Stimulated activated CD8-positive, alpha-beta memory T cell treated with anti-CD3 and anti-CD28 coated beads, Interleukin-7, amount 100 ng/mL, for 48 hours (primary cell): ENCODE measurements at regions not wholly inside any gene's neighbourhood (a gene's known extent, or its start where the extent isn't known, plus 50 kb on each side); places are given as distances from the start of the nearest gene placed in this dataset.
"Not testable (repeated sequence)": the region's sequence is repeated elsewhere in the genome, so short reads cannot be mapped to it uniquely, and the experiment has no call there.

Experiments used
- DNase-seq, 2 donors: peaks; one replicate each; pipeline ENCODE4 v3.0.0-alpha.2; 2020; ENCODE audit warnings: low read depth in 1 of 2; ENCODE audit errors: extremely low read depth in 1 of 2

DNA sequence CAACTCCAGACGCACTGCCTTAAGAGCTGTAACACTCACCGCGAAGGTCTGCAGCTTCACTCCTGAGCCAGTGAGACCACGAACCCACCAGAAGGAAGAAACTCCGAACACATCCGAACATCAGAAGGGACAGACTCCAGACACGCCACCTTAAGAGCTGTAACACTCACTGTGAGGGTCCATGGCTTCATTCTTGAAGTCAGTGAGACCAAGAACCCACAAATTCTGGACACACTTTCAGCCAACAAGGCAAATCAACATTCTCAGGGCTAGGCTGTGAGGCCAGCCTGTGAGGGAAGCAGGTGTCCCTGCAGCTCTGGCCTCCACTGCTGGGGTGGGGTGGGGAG, 275.3 kb downstream of the ADGRD1 start:
- DNase-seq = not testable (repeated sequence)

DNA sequence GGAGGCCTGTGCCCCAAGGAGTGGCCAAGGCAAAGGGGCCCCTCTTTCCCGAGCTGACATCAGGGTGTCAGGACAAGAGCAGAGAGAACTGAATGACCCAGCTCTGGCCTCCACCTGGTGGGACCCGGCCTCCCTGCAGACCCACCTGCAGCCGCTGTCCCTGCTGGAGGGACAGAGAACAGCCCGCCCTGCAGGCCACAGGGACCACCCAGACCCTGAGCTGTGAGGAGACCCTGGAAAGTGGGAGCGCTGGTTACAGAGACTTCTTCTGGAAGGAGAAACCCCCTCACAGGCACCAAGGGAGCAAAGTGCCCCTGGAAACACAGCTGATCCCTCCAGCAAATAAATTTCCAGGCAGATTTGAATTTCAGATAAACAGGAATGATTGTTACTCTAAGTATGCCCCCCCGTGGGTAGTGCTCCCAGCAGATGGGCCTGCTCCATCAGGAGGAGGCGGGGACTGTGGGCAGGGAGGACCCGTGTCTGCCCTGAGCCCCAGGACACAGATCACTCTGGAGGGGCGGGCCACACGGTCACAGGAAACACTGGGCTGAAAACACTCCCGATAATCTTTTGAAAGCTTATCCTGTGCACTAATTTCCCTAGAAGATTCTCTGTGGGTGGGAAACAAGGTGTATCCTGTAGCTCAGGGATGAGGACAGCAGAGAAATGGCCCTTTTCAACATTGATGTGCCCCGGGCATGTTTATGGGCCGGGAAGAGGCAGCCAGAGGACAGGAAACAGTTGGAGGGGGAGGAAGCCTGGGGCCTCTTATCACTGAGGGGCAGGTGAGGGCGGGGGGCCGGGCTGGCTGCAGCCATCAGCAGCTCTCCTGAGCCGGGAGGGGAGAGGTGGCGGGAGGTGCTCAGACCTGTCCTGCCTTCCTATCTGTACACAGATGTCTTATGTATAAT, 276.0 kb downstream of the ADGRD1 start:
- no peak for DNase-seq

DNA sequence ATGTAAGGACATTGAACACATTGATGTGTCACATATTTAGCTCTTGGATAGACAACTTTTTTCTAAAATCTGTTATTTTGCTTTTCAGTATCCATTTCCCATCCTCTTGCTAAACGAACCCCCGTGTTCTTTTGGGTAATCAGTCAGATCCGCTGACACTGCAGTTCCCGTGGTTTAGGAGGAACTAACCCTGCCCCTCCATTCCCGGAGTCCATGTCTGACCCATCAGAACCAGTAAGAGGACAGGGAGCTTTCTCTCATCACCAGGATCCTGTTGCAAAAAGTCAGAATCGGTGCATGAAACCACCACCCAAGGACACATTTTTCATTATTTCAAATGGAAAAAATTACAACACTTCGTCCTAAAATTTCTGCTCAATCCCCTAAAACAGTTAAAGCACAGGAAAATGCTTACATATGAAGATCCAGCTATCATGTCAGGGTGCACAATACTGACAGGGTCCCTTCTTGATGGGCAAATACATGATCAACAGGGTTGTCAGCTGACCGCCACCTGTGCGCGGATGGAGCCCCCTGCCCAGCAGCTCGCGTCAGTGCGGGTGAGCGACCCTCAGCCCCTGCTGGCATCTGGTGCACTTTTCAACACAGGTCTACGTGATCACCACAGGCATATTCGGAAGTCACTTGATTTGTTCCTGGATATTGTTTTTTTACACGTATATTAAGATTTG, 276.8 kb downstream of the ADGRD1 start:
- DNase-seq = no peak

DNA sequence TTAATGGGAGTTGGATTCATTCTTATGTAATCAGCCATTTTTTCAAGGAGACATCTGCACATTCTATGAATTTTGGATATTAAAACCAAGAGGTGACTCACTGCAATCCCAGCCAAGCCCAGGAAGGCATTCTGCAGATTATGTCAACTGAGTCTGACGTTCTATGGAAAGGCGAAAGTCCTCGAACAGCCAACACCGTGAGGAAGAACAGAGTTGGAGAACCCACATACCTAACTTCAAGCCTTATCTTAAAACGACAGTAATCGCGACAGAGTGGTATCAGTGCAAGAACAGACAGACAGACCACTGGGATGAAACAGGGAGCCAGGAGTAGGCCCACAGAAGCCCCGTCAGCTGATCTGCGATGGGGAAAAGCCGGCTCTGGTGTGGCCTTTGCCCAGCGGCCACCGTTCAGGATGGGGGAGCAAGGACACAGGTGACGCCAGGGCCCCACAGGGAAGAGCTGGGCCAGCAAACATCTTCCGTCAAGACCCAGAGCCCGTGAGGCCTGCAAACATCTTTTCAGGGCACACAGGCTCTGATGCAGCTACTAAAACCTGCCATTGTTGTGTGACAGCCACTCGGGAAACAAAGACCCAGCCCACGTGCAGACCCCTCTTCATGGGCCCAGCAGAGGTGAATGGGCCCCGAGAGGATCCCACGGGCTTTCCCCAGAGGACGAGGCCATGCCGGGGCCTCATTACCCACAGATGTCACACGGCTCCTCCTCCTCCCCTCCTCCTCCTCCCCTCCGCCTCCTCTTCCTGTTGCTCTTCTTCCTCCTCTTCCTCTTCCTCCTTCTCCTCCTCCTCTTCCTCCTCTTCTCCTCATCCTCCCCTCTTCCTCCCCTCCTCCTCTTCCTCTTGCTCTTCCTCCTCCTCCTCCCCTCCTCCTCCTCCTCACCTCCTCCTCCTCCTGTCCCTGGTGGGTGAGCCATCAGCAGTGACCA, 277.6 kb downstream of the ADGRD1 start:
- no peak for DNase-seq

DNA sequence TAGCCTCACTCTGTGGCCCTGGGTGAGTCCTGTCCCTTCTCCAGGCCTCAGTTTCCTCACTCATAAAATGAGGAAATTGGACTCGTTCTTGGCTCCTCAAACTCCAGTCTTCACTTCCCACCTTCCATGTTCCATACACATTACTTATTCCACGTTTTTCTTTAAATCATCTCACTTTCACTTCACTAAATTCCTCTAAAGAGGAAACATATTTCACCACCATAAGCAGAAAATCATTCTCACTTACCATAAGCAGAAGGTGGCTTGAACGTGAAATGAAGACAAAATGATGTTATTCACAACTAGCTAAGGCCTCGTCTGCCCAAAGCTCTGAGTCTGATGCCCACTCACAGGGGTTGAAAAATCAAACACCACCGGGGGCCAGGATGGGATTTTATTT, 278.3 kb downstream of the ADGRD1 start:
- DNase-seq = no peak

DNA sequence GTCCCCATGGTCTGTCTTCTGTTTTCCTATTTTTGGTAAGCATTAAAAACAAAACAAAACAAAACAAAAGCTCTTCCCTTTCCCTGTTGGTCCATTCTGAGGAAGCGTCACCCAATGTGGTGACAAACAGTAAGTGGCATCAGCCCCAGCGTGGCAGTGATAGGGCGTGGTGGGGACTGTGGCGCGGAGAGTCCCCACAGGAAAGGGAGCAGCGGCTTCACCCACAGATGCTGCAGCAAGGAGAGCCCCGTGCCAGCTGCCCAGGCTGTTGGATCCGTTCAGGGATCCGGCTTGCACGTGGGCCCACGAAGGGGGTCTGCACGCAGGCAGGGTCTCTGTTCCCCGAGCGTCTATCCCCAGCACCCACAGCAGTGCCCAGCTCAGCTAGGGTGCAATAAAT, 279.2 kb downstream of the ADGRD1 start:
- not testable (repeated sequence) for DNase-seq

DNA sequence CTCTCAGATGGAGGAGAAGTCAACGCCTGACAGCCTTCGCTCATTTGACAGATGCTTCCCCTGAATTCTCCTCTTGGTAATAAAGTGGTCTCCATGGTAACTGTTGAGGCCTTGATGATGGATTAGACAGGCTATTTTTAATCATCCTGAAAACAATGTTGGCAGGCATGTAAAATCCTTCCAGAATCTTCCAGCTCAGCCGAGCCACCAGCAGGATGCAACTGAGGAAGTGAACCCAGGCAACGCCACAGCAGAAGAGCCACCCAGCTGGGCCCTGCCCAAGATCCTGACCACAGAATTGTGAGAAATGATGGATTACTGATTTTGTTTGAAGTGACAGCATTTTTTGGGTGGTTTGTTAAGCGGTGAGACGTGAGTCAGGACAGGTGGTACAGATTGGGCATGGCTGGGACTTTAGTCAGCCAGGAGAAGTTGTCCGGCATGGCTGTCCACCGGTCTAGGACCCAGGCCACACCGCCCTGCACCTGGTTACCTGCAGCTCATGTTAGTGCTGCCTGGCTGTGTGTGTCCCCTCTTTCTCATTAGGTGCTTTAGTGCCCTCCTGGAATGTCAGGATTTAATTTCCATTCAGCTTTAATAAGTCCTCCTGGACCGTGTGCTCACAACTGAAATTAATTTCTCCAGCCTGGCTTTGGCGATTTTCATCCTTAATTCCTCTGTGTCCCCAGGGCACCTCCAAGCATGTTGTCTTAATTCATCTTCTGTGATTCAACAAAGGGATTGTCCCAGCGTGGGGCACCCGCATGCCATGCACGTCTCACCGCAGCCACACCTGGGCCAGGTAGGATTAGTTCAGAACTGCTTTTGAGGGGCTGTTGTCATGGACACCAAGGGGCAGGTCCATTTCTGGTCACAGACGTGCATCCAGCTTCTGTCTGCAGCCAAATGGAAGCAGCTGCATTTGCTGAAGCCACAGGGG, 280.4 kb downstream of the ADGRD1 start:
- DNase-seq = not testable (repeated sequence)

DNA sequence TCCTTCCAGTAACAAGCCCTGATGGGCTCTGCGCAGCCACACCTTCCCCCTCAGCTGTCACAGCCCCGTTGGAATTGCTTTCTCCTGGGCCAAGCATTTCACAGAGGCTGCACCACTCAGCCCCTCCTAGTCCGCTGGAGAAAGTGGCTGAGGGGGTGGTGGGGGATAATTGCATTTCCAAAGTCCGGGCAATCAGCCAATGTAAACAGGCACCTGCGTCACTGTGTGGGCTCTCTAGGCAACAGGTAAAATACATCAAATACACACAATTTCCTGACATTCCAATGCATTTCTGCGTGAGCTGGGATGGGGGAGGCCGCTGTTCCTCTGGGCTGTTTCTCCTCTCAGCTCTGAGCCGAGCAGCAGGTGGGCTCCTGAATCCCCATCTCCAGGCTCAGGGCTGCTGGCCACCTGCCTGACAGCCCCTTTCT, 281.1 kb downstream of the ADGRD1 start:
- not testable (repeated sequence) for DNase-seq

DNA sequence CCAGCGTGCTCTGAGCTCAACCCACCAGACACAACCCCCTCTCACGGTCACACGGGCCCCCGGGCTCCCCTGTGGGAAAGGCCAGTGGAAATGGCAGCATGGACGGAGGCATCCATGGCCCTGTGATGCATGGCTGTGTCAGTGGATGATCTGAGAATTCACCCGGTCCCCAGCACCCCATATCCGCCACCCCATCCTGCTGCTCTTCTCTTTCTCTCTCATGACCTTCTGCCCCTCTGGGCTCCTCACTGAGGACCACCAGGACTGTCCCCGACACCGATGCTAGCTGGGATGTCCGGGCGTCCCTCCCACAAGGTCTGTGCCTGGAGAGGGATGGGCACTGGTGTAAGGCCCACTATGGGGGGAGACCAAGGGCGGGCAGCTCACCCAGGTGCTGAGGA, 282.2 kb downstream of the ADGRD1 start:
- no peak for DNase-seq

DNA sequence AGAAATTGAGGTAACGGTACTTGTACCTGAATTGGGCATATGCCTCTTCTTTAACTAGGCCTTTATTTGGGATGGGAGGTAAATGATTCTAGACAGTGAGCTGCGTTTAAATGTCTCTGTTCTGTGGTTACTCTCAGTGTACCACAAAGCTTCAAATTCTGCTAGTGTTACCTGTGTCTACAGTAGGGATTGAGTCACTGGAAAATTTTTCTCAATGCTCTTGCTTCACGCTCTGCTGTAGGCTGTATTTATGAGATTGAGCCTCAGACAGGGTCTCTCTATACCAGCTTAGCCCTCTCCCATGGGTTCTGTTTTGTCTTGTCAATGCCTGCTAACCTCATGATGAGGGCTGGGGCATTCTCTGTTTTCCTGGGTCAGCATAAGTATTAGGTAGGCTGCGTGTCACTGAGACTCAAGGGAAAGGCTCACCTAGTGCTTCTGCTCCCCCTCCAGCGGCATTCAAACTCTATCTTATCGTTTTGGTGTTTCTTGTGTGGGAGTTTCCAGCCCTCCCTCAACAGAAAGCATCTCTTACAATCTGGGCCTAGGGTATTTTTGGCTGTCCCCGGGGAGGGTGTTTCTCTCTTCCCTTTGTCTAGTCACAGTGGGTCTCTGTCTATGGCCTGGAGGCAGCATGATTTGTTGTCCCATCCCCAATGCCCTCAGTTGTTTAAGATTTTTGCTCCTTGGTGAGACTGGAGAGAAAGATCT, 285.8 kb downstream of the ADGRD1 start:
- DNase-seq = no peak

DNA sequence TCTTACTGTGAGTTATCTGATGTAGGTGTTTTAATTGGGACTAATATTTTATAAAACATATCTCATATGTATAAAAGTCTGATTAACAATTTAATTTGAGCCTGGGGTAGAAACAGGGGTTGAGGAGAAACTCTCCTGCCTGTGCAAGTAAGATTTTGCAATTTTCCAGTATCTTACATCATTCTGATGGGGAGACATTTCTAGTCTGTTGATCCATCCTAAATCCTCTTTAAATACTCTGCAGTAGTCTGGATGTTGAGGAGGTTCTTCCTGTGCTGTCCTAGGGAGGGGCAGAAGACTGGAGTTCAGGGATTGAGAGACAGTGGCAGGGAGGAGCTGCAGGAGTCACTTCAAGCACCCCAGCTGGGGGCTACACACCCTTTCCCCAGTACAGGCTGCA, 287.8 kb downstream of the ADGRD1 start:
- no peak for DNase-seq

DNA sequence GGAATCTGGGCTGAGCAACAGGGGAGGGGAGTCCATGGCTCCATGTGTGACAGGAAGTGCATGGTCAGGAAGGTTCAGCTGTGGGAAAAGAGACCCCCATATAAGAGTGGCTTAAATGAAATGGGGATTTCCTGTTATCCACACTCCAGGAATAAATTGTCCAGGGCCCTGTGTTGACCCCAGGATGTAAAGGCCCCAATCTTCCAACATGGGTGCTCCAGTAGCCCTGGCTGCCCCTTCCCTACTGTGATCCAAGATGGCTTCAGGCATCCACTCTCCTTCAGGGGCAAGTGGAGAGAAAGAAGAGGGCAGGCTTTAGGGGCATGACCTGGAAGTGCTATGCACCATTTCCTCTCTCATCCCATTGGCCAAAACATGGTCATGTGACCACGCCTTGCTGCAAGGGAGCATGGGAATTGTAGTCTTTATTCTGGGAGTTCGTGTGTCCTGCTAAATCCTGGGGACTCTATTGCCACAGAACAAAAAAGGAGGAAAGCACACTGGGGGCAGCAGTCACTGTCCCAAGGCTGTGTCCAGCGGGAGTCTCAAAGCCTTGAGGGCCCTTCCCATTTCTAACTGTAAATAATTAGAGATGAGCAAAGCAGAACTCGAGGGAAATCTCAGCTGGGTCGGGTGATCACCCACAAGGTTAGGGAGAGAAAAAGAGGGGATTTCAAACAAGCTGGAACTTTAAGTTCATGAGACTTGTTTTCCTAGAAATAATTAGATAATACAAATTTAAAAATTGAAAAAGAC, 289.2 kb downstream of the ADGRD1 start:
- peak in 1 of 2 donors; percentile 20 for DNase-seq

DNA sequence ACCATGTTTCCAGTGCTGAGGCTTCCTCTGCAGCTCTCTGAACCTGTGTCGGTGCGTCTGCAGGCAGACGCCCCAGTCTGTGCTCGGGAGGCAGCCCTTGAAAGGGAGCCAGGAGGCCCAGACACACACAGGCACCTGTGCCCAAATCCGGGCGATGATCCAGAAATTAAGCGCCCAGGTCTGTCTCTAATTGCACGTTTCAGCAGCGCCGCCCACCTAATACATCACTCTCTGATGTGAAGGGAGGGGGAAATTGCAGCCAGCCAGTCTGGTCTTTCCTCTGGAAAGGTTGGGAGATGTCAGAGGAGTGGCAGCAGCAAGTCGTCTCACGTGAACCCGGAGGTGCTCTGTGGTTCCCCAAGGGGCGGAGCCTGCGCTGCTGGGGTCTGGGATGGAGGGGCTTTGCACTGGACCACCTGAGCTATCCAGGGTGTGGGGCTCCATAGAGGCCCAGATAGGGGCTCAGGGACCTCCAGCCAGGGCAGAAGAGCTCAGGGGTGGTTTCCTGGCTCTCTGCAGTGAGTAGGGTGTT, 290.5 kb downstream of the ADGRD1 start:
- DNase-seq = not testable (repeated sequence)

DNA sequence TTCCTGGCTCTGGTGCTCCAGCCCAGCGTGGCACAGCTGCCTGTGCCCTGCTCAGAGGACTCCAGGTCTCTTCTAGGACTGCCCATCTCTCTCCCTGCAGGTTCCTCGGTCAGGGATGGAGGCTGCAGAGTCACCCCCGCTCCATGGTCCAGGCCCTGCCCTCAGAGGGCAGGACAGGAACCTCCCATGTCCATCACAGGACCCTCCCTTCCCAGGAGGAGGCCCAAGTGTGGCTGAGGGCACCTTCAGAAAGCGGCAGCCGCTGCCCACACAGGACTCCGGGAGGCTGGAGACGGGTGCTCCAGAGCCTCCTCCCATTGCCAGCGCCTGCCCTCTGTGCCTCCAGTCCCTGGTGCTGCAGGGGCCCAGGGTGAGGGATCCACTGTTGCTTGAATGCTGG, 291.5 kb downstream of the ADGRD1 start:
- not testable (repeated sequence) for DNase-seq

DNA sequence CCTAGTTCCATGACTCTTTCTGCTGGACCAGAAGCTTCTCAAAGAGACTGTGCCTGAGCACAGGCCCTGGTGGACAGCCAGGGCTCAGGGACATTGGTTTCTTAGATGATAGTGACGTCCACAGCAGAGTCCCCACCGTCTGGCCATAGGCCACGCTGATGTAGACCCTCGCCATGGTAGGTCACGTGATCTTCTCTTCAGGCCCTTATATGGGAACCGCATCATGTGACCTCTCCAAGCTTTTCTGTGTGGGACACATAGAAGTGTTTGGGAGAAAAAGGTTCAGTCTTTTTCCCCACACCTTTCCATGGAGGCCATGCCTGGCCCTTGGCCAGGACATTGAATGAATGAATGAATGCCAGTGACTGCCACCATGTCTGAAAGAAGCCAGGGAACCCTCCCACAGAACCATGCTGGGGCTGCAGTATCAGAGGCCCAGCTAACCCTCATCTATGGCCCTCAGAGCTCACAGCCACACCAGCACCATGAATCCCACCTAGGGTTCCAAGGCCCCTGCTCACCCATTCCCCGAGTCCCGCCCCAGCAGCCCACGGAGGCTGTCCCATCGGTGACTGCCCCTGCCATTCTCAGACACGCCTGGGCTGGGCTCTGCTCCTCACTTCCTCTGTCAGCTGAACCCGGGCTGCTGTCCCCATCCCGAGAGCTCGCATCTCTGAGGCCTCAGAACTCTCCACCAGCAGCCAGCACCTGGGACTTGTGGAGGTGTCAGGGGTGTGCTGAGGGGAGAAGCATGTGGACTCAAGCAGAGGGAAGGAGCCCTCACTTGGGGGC, 292.1 kb downstream of the ADGRD1 start:
- DNase-seq = no peak

DNA sequence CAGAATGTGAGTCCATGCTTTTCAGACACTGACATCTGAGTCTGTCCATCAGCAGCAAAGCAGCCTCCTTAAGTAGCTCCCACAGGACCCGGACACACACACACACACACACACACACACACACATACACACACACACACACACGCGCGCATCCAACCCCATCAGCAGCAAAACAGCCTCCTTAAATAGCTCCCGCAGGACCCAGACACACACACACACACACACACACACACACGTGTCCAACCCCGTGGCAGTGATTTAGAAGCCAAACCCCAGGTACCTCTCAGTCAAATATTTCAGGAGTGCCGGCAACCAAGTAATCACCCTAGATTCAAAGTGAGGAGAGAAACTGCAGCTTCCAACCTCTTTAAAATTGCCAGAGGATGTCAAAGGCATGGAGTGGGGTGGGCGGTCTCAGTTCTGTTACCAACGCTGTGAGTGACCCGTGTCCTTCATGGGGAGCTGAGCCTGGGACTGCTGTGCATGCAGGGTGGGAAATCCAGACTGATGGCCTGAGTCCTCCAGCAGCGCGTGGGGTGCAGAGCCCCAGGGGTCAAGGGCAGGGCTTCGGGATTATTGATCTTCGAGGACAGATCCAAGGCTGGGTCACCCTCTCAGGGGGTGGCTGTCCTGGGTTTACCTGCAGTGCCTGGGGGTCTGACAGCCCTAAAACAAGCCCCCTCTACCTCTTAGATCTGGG, 293.5 kb downstream of the ADGRD1 start:
- not testable (repeated sequence) for DNase-seq

DNA sequence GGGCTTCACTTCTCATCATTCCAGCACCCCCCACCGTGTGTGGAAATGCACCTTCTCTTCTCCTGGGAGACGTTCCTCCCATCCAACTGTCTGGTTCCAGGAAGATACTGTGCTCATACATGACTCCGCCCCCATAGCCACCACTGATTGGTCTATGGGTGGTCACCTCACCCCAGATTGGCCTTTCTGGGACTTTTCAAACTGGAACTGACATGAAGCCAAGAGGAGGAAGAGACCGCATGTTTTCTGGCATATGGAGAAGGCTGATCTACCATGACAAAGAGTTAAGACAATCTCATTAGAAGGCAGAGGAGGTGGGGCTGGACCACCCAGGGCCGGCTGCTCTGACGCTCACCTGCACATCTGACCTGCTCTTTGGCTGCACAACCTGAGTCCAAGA, 294.2 kb downstream of the ADGRD1 start:
- DNase-seq = not testable (repeated sequence)
